ENCODE measurements at regions not wholly inside any gene's neighbourhood (a gene's known extent, or its start where the extent isn't known, plus 50 kb on each side); places are given as distances from the start of the nearest gene placed in this dataset.

GRCh38 chr11:21921151-21921550 is 271.7 kb upstream of the ANO5 start:
- H3K27ac Mint-ChIP-seq (ENCODE audit: low read depth, unreplicated experiment) = no peak overlapping the region
- ChIA-PET POLR2A (no interaction called here), CTCF (no interaction called here)
- no peaks in the 10 kb centered on the region for H3K4me1 Mint-ChIP-seq (ENCODE audit: insufficient read depth, unreplicated experiment)
- intact Hi-C loops (cut with micrococcal nuclease) = no loop called here
- H3K4me3 Mint-ChIP-seq (ENCODE audit: unreplicated experiment) = no peak overlapping the region
- peaks cover 11% of the 10 kb centered on the region for H3K9me3 Mint-ChIP-seq (ENCODE audit: unreplicated experiment)
- H3K36me3 Mint-ChIP-seq (ENCODE audit: insufficient read depth, unreplicated experiment) = peaks cover under 1% of the 10 kb centered on the region
- H3K27me3 Mint-ChIP-seq (ENCODE audit: insufficient read depth, unreplicated experiment) = no peaks in the 10 kb centered on the region
- BruUV-seq (replicated peaks) = no TSS peak
- no peak for TF ChIP-seq CTCF (IDR thresholded peaks at IDR 0.05; ENCODE audit: unreplicated experiment)
- DNase-seq (ENCODE audit: unreplicated experiment) = no peak

- ChIA-PET POLR2A (no interaction called here), CTCF (interaction anchor here (1.2 kb wide), 1 partner anchor 17 kb away, joined by 5 read pairs; no protein-coding TSS in a partner anchor)
- H3K36me3 Mint-ChIP-seq (ENCODE audit: insufficient read depth, unreplicated experiment) = no peaks in the 10 kb centered on the region
- no peaks in the 10 kb centered on the region for H3K27me3 Mint-ChIP-seq (ENCODE audit: insufficient read depth, unreplicated experiment)
- no peaks in the 10 kb centered on the region for H3K9me3 Mint-ChIP-seq (ENCODE audit: unreplicated experiment)
- BruUV-seq (replicated peaks) = no TSS peak
- TF ChIP-seq CTCF (IDR thresholded peaks at IDR 0.05; ENCODE audit: unreplicated experiment) = no peak
- intact Hi-C loops (cut with micrococcal nuclease) = no loop called here
- no peak overlapping the region for H3K4me3 Mint-ChIP-seq (ENCODE audit: unreplicated experiment)
- no peak overlapping the region for H3K27ac Mint-ChIP-seq (ENCODE audit: low read depth, unreplicated experiment)
- DNase-seq (ENCODE audit: unreplicated experiment) = no peak
- H3K4me1 Mint-ChIP-seq (ENCODE audit: insufficient read depth, unreplicated experiment) = no peaks in the 10 kb centered on the region
Observed at GRCh38 chr11:21924262-21924661, 268.6 kb upstream of the ANO5 start.

- TF ChIP-seq CTCF (IDR thresholded peaks at IDR 0.05; ENCODE audit: unreplicated experiment) = no peak
- H3K4me1 Mint-ChIP-seq (ENCODE audit: insufficient read depth, unreplicated experiment) = no peaks in the 10 kb centered on the region
- H3K27ac Mint-ChIP-seq (ENCODE audit: low read depth, unreplicated experiment) = no peak overlapping the region
- no peaks in the 10 kb centered on the region for H3K27me3 Mint-ChIP-seq (ENCODE audit: insufficient read depth, unreplicated experiment)
- peak; percentile 27 for DNase-seq (ENCODE audit: unreplicated experiment)
- no TSS peak for BruUV-seq (replicated peaks)
- H3K36me3 Mint-ChIP-seq (ENCODE audit: insufficient read depth, unreplicated experiment) = no peaks in the 10 kb centered on the region
- intact Hi-C loops (cut with micrococcal nuclease) = no loop called here
- CTCF ChIA-PET = interaction anchor here (1.9 kb wide), 1 partner anchor 11 kb away, joined by 5 read pairs; no protein-coding TSS in a partner anchor
- no peaks in the 10 kb centered on the region for H3K9me3 Mint-ChIP-seq (ENCODE audit: unreplicated experiment)
- POLR2A ChIA-PET = no interaction called here
- no peak overlapping the region for H3K4me3 Mint-ChIP-seq (ENCODE audit: unreplicated experiment)
Observed at GRCh38 chr11:21927628-21928027, 265.3 kb upstream of the ANO5 start.

GRCh38 chr11:21928847-21929246 is 264.0 kb upstream of the ANO5 start:
- Mint-ChIP-seq H3K27me3 (ENCODE audit: insufficient read depth, unreplicated experiment) (no peaks in the 10 kb centered on the region), H3K9me3 (ENCODE audit: unreplicated experiment) (peaks cover 4% of the 10 kb centered on the region), H3K4me1 (ENCODE audit: insufficient read depth, unreplicated experiment) (no peaks in the 10 kb centered on the region), H3K27ac (ENCODE audit: low read depth, unreplicated experiment) (no peak overlapping the region), H3K36me3 (ENCODE audit: insufficient read depth, unreplicated experiment) (no peaks in the 10 kb centered on the region), H3K4me3 (ENCODE audit: unreplicated experiment) (no peak overlapping the region)
- POLR2A ChIA-PET = no interaction called here
- CTCF ChIA-PET = interaction anchor here (1.9 kb wide), 1 partner anchor 9 kb away, joined by 5 read pairs; no protein-coding TSS in a partner anchor
- no peak for DNase-seq (ENCODE audit: unreplicated experiment)
- TF ChIP-seq CTCF (IDR thresholded peaks at IDR 0.05; ENCODE audit: unreplicated experiment) = no peak
- no TSS peak for BruUV-seq (replicated peaks)
- intact Hi-C loops (cut with micrococcal nuclease) = no loop called here
